CD4-positive, alpha-beta T cell (primary cell): ENCODE measurements at regions not wholly inside any gene's neighbourhood (a gene's known extent, or its start where the extent isn't known, plus 50 kb on each side); places are given as distances from the start of the nearest gene placed in this dataset.

Source experiments
- ATAC-seq: fragments of 200-7000 bp; cut with Tn5 transposase; one replicate; pipeline ENCODE4 v1.10.0; 2022; ENCODE audit warnings: mild to moderate bottlenecking; ENCODE audit not compliant: poor library complexity
- CTCF ChIA-PET: fragments of 350-600 bp; sonication (Branson Sonifier 250); formaldehyde crosslinking; loops from one replicate; lab custom pipeline; 2021; ENCODE audit warnings: antibody characterized with exemption, inconsistent platforms; lab: Charles Lee
- POLR2A ChIA-PET: fragments of 350-600 bp; sonication (Branson Sonifier 250); formaldehyde crosslinking; loops from one replicate; lab custom pipeline; 2021; ENCODE audit warnings: antibody characterized with exemption, inconsistent platforms; lab: Charles Lee
- DNase-seq, 14 experiments: peaks; one replicate each; pipeline ENCODE4 v3.0.0-alpha.2; 2013 to 2020; ENCODE audit warnings: mixed read lengths in 2 of 14
- H3K27ac ChIP-seq, 2 donors: one replicate each; pipeline versions ENCODE4 v1.5.1 to v1.7.0; 2013; ENCODE audit warnings: low read length in 2 of 2, low read depth in 1 of 2, mild to moderate bottlenecking in 1 of 2
- H3K27me3 ChIP-seq, 2 experiments: 1 replicate in 1 of 2; 2 replicates in 1 of 2; pipeline versions ENCODE4 v1.6.1 to v1.7.0; 2013; ENCODE audit warnings: low read length in 2 of 2, control low read depth in 1 of 2, mild to moderate bottlenecking in 1 of 2, moderate library complexity in 1 of 2; ENCODE audit not compliant: insufficient read depth in 2 of 2, control insufficient read depth in 1 of 2
- H3K36me3 ChIP-seq: one replicate; pipeline ENCODE4 v1.6.1; 2013; ENCODE audit warnings: low read length, control low read depth; ENCODE audit not compliant: insufficient read depth
- H3K4me1 ChIP-seq: one replicate; pipeline ENCODE4 v1.6.1; 2013; ENCODE audit warnings: low read length, control low read depth; ENCODE audit not compliant: insufficient read depth
- H3K4me3 ChIP-seq: one replicate; pipeline ENCODE4 v1.5.1; 2013; ENCODE audit warnings: mild to moderate bottlenecking, low read length, moderate library complexity
- H3K9me3 ChIP-seq, 2 experiments: 1 replicate in 1 of 2; 2 replicates in 1 of 2; pipeline versions ENCODE4 v1.6.1 to v1.7.0; 2013; ENCODE audit warnings: low read length in 2 of 2, mild to moderate bottlenecking in 2 of 2, control low read depth in 1 of 2, moderate library complexity in 1 of 2; ENCODE audit not compliant: control insufficient read depth in 1 of 2, insufficient read depth in 1 of 2
- H3K27ac Mint-ChIP-seq: one replicate; pipeline ENCODE4 v1.8.0; 2020; ENCODE audit warnings: mixed read lengths
- H3K27me3 Mint-ChIP-seq: one replicate; pipeline ENCODE4 v1.8.0; 2021; ENCODE audit warnings: mixed read lengths
- H3K36me3 Mint-ChIP-seq: one replicate; pipeline ENCODE4 v1.8.0; 2021; ENCODE audit warnings: low read depth, mixed read lengths
- H3K4me1 Mint-ChIP-seq: one replicate; pipeline ENCODE4 v1.8.0; 2021; ENCODE audit warnings: low read depth, mixed read lengths
- H3K4me3 Mint-ChIP-seq: one replicate; pipeline ENCODE4 v1.8.0; 2020; ENCODE audit warnings: mild to moderate bottlenecking, mixed read lengths
- H3K9me3 Mint-ChIP-seq: one replicate; pipeline ENCODE4 v1.8.0; 2020; ENCODE audit warnings: mixed read lengths
- CTCF ChIP-seq: fragments of 200-600 bp; IDR thresholded peaks from one replicate; pipeline ENCODE4 v1.8.0; 2022; ENCODE audit warnings: antibody characterized with exemption, mild to moderate bottlenecking
- intact Hi-C, 2 experiments: fragments of 100-400 bp; cut with DNase I in 1 of 2; cut with micrococcal nuclease in 1 of 2; formaldehyde crosslinking; loops; one replicate each; pipeline versions ENCODE4 v1.15.1 to v1.9.0; 2023 to 2025; cut with DNase I, micrococcal nuclease

GRCh38 chr10:29766753-29767152 lies 132.0 kb upstream of the SVIL start:
- ChIA-PET POLR2A (no interaction called here), CTCF (no interaction called here)
- no peak overlapping the region for H3K27ac ChIP-seq
- H3K4me1 Mint-ChIP-seq = no peaks in the 10 kb centered on the region
- H3K4me1 ChIP-seq = no peaks in the 10 kb centered on the region
- no peaks in the 10 kb centered on the region for H3K36me3 ChIP-seq
- H3K4me3 ChIP-seq = no peak overlapping the region
- ATAC-seq = no peak
- no peaks in the 10 kb centered on the region for H3K9me3 ChIP-seq
- no peak overlapping the region for H3K4me3 Mint-ChIP-seq
- H3K27me3 ChIP-seq = peaks cover 0 to 3% of the 10 kb centered on the region in 2 experiments
- no peaks in the 10 kb centered on the region for H3K9me3 Mint-ChIP-seq
- intact Hi-C loops = no loop called here
- no peak for TF ChIP-seq CTCF
- no peaks in the 10 kb centered on the region for H3K36me3 Mint-ChIP-seq
- no peak overlapping the region for H3K27ac Mint-ChIP-seq
- peaks cover 5% of the 10 kb centered on the region for H3K27me3 Mint-ChIP-seq
- no peak for DNase-seq

DNA sequence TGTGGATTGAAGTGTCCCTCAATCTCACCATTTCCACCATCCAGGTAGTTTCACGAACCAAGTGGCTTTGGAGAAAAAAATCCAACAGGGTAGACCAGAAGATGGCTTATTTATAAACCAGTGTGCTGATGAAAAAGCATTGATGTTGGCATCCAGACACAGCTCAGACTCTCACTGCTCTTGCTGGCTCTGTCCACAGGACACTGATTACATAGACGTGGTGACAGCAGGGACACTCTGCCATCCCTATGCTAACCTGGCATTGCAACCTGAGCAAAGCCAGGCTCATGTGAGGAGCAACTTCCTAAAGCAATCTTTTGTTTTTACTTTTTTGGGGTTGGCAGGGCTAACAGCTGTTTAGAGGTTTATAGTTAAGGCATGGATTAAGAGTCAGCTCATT lies 130.6 kb upstream of the SVIL start:
- no peak for TF ChIP-seq CTCF
- Histone ChIP-seq H3K4me3 (no peak overlapping the region), H3K27ac (no peak overlapping the region), H3K9me3 (no peaks in the 10 kb centered on the region), H3K27me3 (no peaks in the 10 kb centered on the region), H3K36me3 (no peaks in the 10 kb centered on the region), H3K4me1 (no peaks in the 10 kb centered on the region)
- POLR2A ChIA-PET = no interaction called here
- Mint-ChIP-seq H3K36me3 (no peaks in the 10 kb centered on the region), H3K27ac (no peak overlapping the region), H3K9me3 (no peaks in the 10 kb centered on the region), H3K27me3 (peaks cover 5% of the 10 kb centered on the region), H3K4me3 (no peak overlapping the region), H3K4me1 (no peaks in the 10 kb centered on the region)
- intact Hi-C loops = no loop called here
- ATAC-seq (no peak), DNase-seq (no peak)
- CTCF ChIA-PET = no interaction called here

DNA sequence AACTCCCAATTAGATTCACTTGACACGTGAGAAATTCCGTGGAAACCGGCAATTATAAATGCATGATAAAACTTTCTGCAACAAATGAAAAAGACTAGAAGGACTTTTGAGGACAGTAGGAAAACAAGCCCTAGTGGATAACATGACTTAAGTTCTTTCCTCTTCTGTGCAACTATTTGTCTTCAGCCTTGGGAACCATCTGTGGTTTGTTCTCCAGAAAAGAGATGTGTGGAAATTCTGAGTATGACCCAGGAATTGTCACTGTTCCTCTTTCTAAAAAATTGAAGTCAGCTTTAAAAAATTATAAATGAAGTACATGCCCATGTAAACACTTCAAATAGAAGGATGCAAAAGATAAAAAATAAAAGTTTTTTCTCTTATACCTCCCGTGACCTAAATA lies 128.6 kb upstream of the SVIL start:
- ATAC-seq (no peak), DNase-seq (no peak)
- Mint-ChIP-seq H3K9me3 (no peaks in the 10 kb centered on the region), H3K27ac (no peak overlapping the region), H3K27me3 (no peaks in the 10 kb centered on the region), H3K4me3 (no peak overlapping the region), H3K4me1 (no peaks in the 10 kb centered on the region), H3K36me3 (no peaks in the 10 kb centered on the region)
- no peak for TF ChIP-seq CTCF
- no peaks in the 10 kb centered on the region for H3K4me1 ChIP-seq
- no peaks in the 10 kb centered on the region for H3K36me3 ChIP-seq
- H3K27ac ChIP-seq = no peak overlapping the region
- ChIA-PET POLR2A (no interaction called here), CTCF (no interaction called here)
- intact Hi-C loops = no loop called here
- H3K27me3 ChIP-seq = no peaks in the 10 kb centered on the region
- no peaks in the 10 kb centered on the region for H3K9me3 ChIP-seq
- no peak overlapping the region for H3K4me3 ChIP-seq
